DOHH2 (cell line): ENCODE measurements at regions not wholly inside any gene's neighbourhood (a gene's known extent, or its start where the extent isn't known, plus 50 kb on each side); places are given as distances from the start of the nearest gene placed in this dataset.
"Not testable (repeated sequence)": the region's sequence is repeated elsewhere in the genome, so short reads cannot be mapped to it uniquely, and the experiment has no call there.

Experiments used
- H3F3A ChIP-seq: fragments of 200-600 bp; sonication (generic), shearing (Covaris generic); 2 replicates; pipeline ENCODE4 v1.6.0; 2016; ENCODE audit warnings: antibody characterized with exemption, mild to moderate bottlenecking; ENCODE audit not compliant: control insufficient read depth, insufficient read depth
- H3K27ac ChIP-seq: fragments of 200-600 bp; sonication (generic); 2 replicates; pipeline ENCODE4 v1.5.1; 2014; ENCODE audit warnings: low read depth, mild to moderate bottlenecking, low read length, moderate library complexity
- H3K27me3 ChIP-seq: fragments of 200-600 bp; sonication (generic); 2 replicates; pipeline ENCODE4 v1.6.1; 2014; ENCODE audit warnings: mild to moderate bottlenecking, low read length, mixed read lengths; ENCODE audit not compliant: control insufficient read depth
- H3K36me3 ChIP-seq: fragments of 200-600 bp; sonication (generic); 2 replicates; pipeline ENCODE4 v1.6.1; 2014; ENCODE audit warnings: mild to moderate bottlenecking, low read length, moderate library complexity, mixed read lengths; ENCODE audit not compliant: control insufficient read depth
- H3K4me1 ChIP-seq: fragments of 200-600 bp; sonication (generic); 2 replicates; pipeline ENCODE4 v1.6.1; 2014; ENCODE audit warnings: mild to moderate bottlenecking, low read length, mixed read lengths; ENCODE audit not compliant: control insufficient read depth
- H3K4me2 ChIP-seq: fragments of 200-600 bp; sonication (generic); 2 replicates; pipeline ENCODE4 v1.6.0; 2014; ENCODE audit warnings: mild to moderate bottlenecking, low read length, moderate library complexity
- H3K4me3 ChIP-seq: fragments of 200-600 bp; sonication (generic); 2 replicates; pipeline ENCODE4 v1.5.1; 2014; ENCODE audit warnings: mild to moderate bottlenecking, low read length, mixed read lengths
- H3K79me2 ChIP-seq: fragments of 200-600 bp; sonication (generic); 2 replicates; pipeline ENCODE4 v1.6.1; 2014; ENCODE audit warnings: mild to moderate bottlenecking, low read length, mixed read lengths; ENCODE audit not compliant: control insufficient read depth
- H3K9me2 ChIP-seq: fragments of 200-600 bp; sonication (generic); replicated peaks from 2 replicates; pipeline ENCODE4 v1.6.1; 2014; ENCODE audit warnings: mild to moderate bottlenecking, low read length, mixed read lengths; ENCODE audit not compliant: control insufficient read depth
- H3K9me3 ChIP-seq: fragments of 200-600 bp; sonication (generic); 2 replicates; pipeline ENCODE4 v1.6.1; 2014; ENCODE audit warnings: antibody characterized with exemption, low read length, mixed read lengths; ENCODE audit not compliant: control insufficient read depth, insufficient read depth
- H4K20me1 ChIP-seq: fragments of 200-600 bp; sonication (generic); 2 replicates; pipeline ENCODE4 v1.6.0; 2014; ENCODE audit warnings: low read depth, mild to moderate bottlenecking, antibody characterized with exemption, low read length, moderate library complexity; ENCODE audit not compliant: control insufficient read depth, insufficient read depth
- CTCF ChIP-seq: fragments of 200-600 bp; sonication (generic); IDR thresholded peaks from one replicate; pipeline ENCODE4 v1.5.1; 2014; ENCODE audit warnings: antibody characterized with exemption, mild to moderate bottlenecking, low read depth, low read length; ENCODE audit not compliant: poor library complexity, severe bottlenecking
- EZH2phosphoT487 ChIP-seq: fragments of 200-600 bp; sonication (generic); IDR thresholded peaks from 2 replicates; pipeline ENCODE4 v1.6.1; 2017; ENCODE audit warnings: borderline replicate concordance, mild to moderate bottlenecking, antibody characterized with exemption, low read length, moderate library complexity, mixed read lengths

GRCh38 chr10:62492870-62493180 lies 118.7 kb downstream of the ZNF365 start:
- no peaks in the 10 kb centered on the region for H4K20me1 ChIP-seq
- no peak overlapping the region for H3K4me2 ChIP-seq
- H3K27ac ChIP-seq = no peak overlapping the region
- H3K79me2 ChIP-seq = no peaks in the 10 kb centered on the region
- H3K9me3 ChIP-seq = no peaks in the 10 kb centered on the region
- no peak overlapping the region for H3K4me3 ChIP-seq
- no peak for TF ChIP-seq EZH2phosphoT487
- TF ChIP-seq CTCF = no peak
- H3K27me3 ChIP-seq = peaks cover 13% of the 10 kb centered on the region; the same call in 1 of the 2 replicates
- no peaks in the 10 kb centered on the region for H3F3A ChIP-seq
- H3K36me3 ChIP-seq = no peaks in the 10 kb centered on the region
- no peaks in the 10 kb centered on the region for H3K4me1 ChIP-seq
- H3K9me2 ChIP-seq = no peaks in the 10 kb centered on the region

GRCh38 chr10:62496925-62497324 lies 122.8 kb downstream of the ZNF365 start:
- TF ChIP-seq CTCF (no peak), EZH2phosphoT487 (no peak)

GRCh38 chr10:62498271-62498670 lies 124.1 kb downstream of the ZNF365 start:
- no peaks in the 10 kb centered on the region for H3K9me3 ChIP-seq
- H3K4me1 ChIP-seq = no peaks in the 10 kb centered on the region
- no peak overlapping the region for H3K27ac ChIP-seq
- no peaks in the 10 kb centered on the region for H3K9me2 ChIP-seq
- no peaks in the 10 kb centered on the region for H3K36me3 ChIP-seq
- H3K27me3 ChIP-seq = peaks cover 12% of the 10 kb centered on the region; the same call in 1 of the 2 replicates
- TF ChIP-seq EZH2phosphoT487 (no peak), CTCF (no peak)
- no peaks in the 10 kb centered on the region for H3K79me2 ChIP-seq
- H3K4me3 ChIP-seq = no peak overlapping the region
- H3K4me2 ChIP-seq = no peak overlapping the region
- no peaks in the 10 kb centered on the region for H4K20me1 ChIP-seq
- H3F3A ChIP-seq = no peaks in the 10 kb centered on the region

More at GRCh38 chr10:62496925-62497324, 122.8 kb downstream of the ZNF365 start:
- no peak overlapping the region for H3K4me2 ChIP-seq
- no peaks in the 10 kb centered on the region for H3K9me2 ChIP-seq
- no peaks in the 10 kb centered on the region for H3F3A ChIP-seq
- no peaks in the 10 kb centered on the region for H3K4me1 ChIP-seq
- H3K27ac ChIP-seq = no peak overlapping the region
- no peaks in the 10 kb centered on the region for H3K36me3 ChIP-seq
- H3K79me2 ChIP-seq = no peaks in the 10 kb centered on the region
- H3K27me3 ChIP-seq = peaks cover 19% of the 10 kb centered on the region; the same call in 1 of the 2 replicates
- H3K9me3 ChIP-seq = no peaks in the 10 kb centered on the region
- no peaks in the 10 kb centered on the region for H4K20me1 ChIP-seq
- H3K4me3 ChIP-seq = no peak overlapping the region

GRCh38 chr10:62500116-62500515 lies 125.9 kb downstream of the ZNF365 start:
- not testable (repeated sequence) for H3K9me2 ChIP-seq, H3K27me3 ChIP-seq, H3K9me3 ChIP-seq, H3F3A ChIP-seq, H4K20me1 ChIP-seq, H3K4me2 ChIP-seq, H3K27ac ChIP-seq, H3K79me2 ChIP-seq, H3K36me3 ChIP-seq, H3K4me1 ChIP-seq, H3K4me3 ChIP-seq
